NCI-H1092 (cell line): ENCODE measurements at regions not wholly inside any gene's neighbourhood (a gene's known extent, or its start where the extent isn't known, plus 50 kb on each side); places are given as distances from the start of the nearest gene placed in this dataset.
"Not testable (repeated sequence)": the region's sequence is repeated elsewhere in the genome, so short reads cannot be mapped to it uniquely, and the experiment has no call there.

Experiments
- DNase-seq: peaks from one replicate; lab custom pipeline; 2025; lab: John Stamatoyannopoulos, UW

- DNase-seq = no peak
Measured at GRCh38 chr14:81955123-81955522, 421.5 kb upstream of the SEL1L start.

- no peak for DNase-seq
Measured at GRCh38 chr14:81960781-81961180, 427.1 kb upstream of the SEL1L start.

GRCh38 chr14:81963846-81964245 lies 430.2 kb upstream of the SEL1L start:
- no peak for DNase-seq

GRCh38 chr14:81970307-81970706 lies 436.7 kb upstream of the SEL1L start:
- DNase-seq = no peak

GRCh38 chr14:81971911-81972310 lies 438.3 kb upstream of the SEL1L start:
- DNase-seq = no peak

- no peak for DNase-seq
Measured at GRCh38 chr14:81972601-81973000, 438.9 kb upstream of the SEL1L start.

- no peak for DNase-seq
Measured at GRCh38 chr14:81974543-81974942, 440.9 kb upstream of the SEL1L start.

GRCh38 chr14:81980601-81981306 lies 447.1 kb upstream of the SEL1L start:
- DNase-seq = no peak

GRCh38 chr14:81981307-81981675 lies 447.6 kb upstream of the SEL1L start:
- DNase-seq = no peak

GRCh38 chr14:81982046-81982445 lies 448.4 kb upstream of the SEL1L start:
- DNase-seq = no peak

- no peak for DNase-seq
Measured at GRCh38 chr14:81986005-81986404, 452.4 kb upstream of the SEL1L start.

- DNase-seq = no peak
Measured at GRCh38 chr14:81989211-81989610, 455.6 kb upstream of the SEL1L start.

GRCh38 chr14:81990312-81990761 lies 456.7 kb upstream of the SEL1L start:
- DNase-seq = peak; percentile 15

GRCh38 chr14:81991998-81992397 lies 458.3 kb upstream of the SEL1L start:
- no peak for DNase-seq

GRCh38 chr14:81993432-81993831 lies 459.8 kb upstream of the SEL1L start:
- DNase-seq = no peak

GRCh38 chr14:82003426-82003825 lies 469.8 kb upstream of the SEL1L start:
- no peak for DNase-seq

GRCh38 chr14:82009076-82009475 lies 475.4 kb upstream of the SEL1L start:
- DNase-seq = no peak

GRCh38 chr14:82009993-82010392 lies 476.3 kb upstream of the SEL1L start:
- DNase-seq = no peak

- no peak for DNase-seq
Measured at GRCh38 chr14:82011460-82011859, 477.8 kb upstream of the SEL1L start.

- no peak for DNase-seq
Measured at GRCh38 chr14:82029038-82029437, 495.4 kb upstream of the SEL1L start.

- DNase-seq = no peak
Measured at GRCh38 chr14:82035397-82035796, 501.7 kb upstream of the SEL1L start.

GRCh38 chr14:82038066-82038465 lies 504.4 kb upstream of the SEL1L start:
- DNase-seq = not testable (repeated sequence)

- peak; percentile 2 for DNase-seq
Measured at GRCh38 chr14:82045339-82045738, 511.7 kb upstream of the SEL1L start.

- DNase-seq = no peak
Measured at GRCh38 chr14:82046512-82047226, 513.0 kb upstream of the SEL1L start.
